ENCODE measurements at regions not wholly inside any gene's neighbourhood (a gene's known extent, or its start where the extent isn't known, plus 50 kb on each side); places are given as distances from the start of the nearest gene placed in this dataset.
A peak's percentile ranks its signal among the peaks of the same experiment; 100 is the strongest.

DNA sequence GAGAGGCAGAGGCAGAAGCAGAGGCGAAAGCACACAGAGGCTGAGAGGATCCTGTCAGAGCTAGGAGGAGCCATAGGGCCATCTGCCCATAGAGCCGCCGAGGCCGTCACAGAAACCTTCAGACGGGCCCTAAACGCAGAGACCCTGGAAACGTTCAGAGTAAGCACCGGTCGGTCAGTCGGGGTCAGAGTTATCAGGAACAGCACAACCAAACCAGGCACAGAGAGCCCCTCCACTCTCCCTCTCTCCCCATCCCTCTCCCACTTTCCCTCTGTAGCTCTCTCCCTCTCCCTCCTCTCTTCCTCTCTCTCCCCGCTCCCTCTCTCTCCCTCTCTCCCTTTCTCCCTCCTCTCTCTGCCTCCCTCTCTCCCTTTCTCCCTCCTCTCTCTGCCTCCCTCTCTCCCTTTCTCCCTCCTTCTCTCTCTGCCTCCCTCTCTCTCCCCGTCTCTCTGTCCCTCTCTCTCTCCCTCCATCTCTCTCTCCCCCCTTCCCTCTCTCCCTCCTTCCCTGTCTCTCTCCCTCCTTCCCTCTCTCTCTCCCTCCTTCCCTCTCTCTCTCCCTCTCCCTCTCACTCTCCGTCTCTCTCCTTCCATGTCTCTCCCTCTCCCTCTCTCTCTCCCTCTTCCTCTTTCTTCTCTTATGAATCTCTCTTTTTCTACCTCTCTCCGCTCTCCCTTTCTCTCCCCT is 138.9 kb downstream of the C16orf95 start:
- Histone ChIP-seq H3K9ac (no peak overlapping the region), H3K4me3 (no peak overlapping the region), H3K9me3 (ENCODE audit: low read depth) (no peaks in the 10 kb centered on the region), H3K27ac (no peak overlapping the region), H3K9me2 (ENCODE audit: insufficient read depth) (no peaks in the 10 kb centered on the region), H3K4me2 (ENCODE audit: unreplicated experiment) (no peak overlapping the region), H3K36me3 (ENCODE audit: low read depth) (no peaks in the 10 kb centered on the region), H4K20me1 (ENCODE audit: insufficient read depth) (no peaks in the 10 kb centered on the region), H3F3A (ENCODE audit: insufficient read depth) (no peaks in the 10 kb centered on the region), H3K27me3 (replicated peaks; ENCODE audit: insufficient read depth) (no peaks in the 10 kb centered on the region), H3K79me2 (ENCODE audit: insufficient read depth) (no peaks in the 10 kb centered on the region), H2AFZ (0 out of 2 replicates have a peak overlapping the region, but pooled peaks have one; percentile 1), H3K4me1 (ENCODE audit: insufficient read depth) (peaks cover 11% of the 10 kb centered on the region; the same call in 1 of the 2 replicates)
- in situ Hi-C loops (cut with MboI) = no loop called here
- DNase-seq = no peak
- WGBS, 2 experiments (ENCODE audit: low coverage in 1 of 2, low lambda C conversion rate in 2 of 2, missing lambda C conversion rate in 2 of 2) = 39 to 45% methylated on average over 10 to 14 of the region's 14 CpGs
- TF ChIP-seq EZH2phosphoT487 (IDR thresholded peaks at IDR 0.05; ENCODE audit: insufficient read depth, low read depth) = no peak

DNA sequence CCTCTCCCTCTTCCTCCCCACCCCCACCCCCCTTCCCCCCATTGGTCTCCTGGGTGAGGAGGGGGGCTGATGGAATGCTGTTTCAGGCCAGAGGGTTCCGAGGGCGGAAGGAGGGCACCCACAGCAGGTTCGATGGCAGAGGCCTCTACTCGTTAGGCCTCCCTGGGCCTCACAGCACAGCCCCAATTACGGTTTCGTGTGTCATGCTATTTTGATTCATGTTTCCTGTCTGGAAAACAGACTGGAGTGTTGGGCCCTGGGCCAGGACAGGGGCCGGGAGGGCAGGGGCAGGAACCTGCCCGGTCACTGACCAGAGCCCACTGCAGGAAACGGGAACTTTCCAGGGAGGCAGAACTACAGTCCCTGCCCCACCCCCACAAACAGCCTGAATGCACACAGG is 138.2 kb downstream of the C16orf95 start:
- DNase-seq = peak; percentile 43
- Histone ChIP-seq H3K9ac (no peak overlapping the region), H3K9me2 (ENCODE audit: insufficient read depth) (no peaks in the 10 kb centered on the region), H3K9me3 (ENCODE audit: low read depth) (no peaks in the 10 kb centered on the region), H3K4me2 (ENCODE audit: unreplicated experiment) (no peak overlapping the region), H3K36me3 (ENCODE audit: low read depth) (no peaks in the 10 kb centered on the region), H3K79me2 (ENCODE audit: insufficient read depth) (no peaks in the 10 kb centered on the region), H2AFZ (0 out of 2 replicates have a peak overlapping the region, but pooled peaks have one; percentile 1), H3K27ac (no peak overlapping the region), H3K4me3 (no peak overlapping the region), H3K27me3 (replicated peaks; ENCODE audit: insufficient read depth) (no peaks in the 10 kb centered on the region), H3F3A (ENCODE audit: insufficient read depth) (no peaks in the 10 kb centered on the region), H4K20me1 (ENCODE audit: insufficient read depth) (no peaks in the 10 kb centered on the region), H3K4me1 (ENCODE audit: insufficient read depth) (peaks cover 7% of the 10 kb centered on the region; the same call in 1 of the 2 replicates)
- WGBS, 2 experiments (ENCODE audit: low coverage in 1 of 2, low lambda C conversion rate in 2 of 2, missing lambda C conversion rate in 2 of 2) = 14 to 21% methylated on average over 9 of the region's 9 CpGs
- in situ Hi-C loops (cut with MboI) = no loop called here
- TF ChIP-seq EZH2 (IDR thresholded peaks at IDR 0.05; ENCODE audit: insufficient read depth, poor library complexity, severe bottlenecking) = no peak
- TF ChIP-seq EZH2phosphoT487 (IDR thresholded peaks at IDR 0.05; ENCODE audit: insufficient read depth, low read depth) = no peak

DNA sequence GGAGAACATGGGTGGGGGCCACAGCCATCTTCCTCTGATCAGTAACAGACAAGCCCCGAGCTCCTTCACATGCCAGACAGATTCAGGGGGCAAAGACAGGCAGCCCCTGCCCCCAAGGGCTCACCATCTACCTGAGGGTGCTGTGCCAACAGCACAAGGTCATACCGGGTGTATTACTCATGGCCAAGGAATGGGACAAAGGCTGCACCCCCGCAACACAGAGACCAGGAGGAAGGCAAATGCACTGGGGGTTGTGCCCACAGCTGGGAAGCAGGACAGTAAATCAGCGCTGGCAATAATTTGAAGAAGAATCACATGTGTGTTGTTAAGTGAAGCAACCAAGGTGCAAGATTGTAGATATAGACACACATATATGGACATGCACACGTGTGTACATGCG is 137.1 kb downstream of the C16orf95 start:
- no peak overlapping the region for H3K4me2 ChIP-seq (ENCODE audit: unreplicated experiment)
- H3F3A ChIP-seq (ENCODE audit: insufficient read depth) = no peaks in the 10 kb centered on the region
- 79 to 87% methylated on average over 6 of the region's 6 CpGs for WGBS, 2 experiments (ENCODE audit: low coverage in 1 of 2, low lambda C conversion rate in 2 of 2, missing lambda C conversion rate in 2 of 2)
- DNase-seq = no peak
- no peak overlapping the region for H3K4me3 ChIP-seq
- no peaks in the 10 kb centered on the region for H3K36me3 ChIP-seq (ENCODE audit: low read depth)
- H3K4me1 ChIP-seq (ENCODE audit: insufficient read depth) = peaks cover 7% of the 10 kb centered on the region; the same call in 1 of the 2 replicates
- H3K9ac ChIP-seq = no peak overlapping the region
- TF ChIP-seq EZH2phosphoT487 (IDR thresholded peaks at IDR 0.05; ENCODE audit: insufficient read depth, low read depth) (no peak), EZH2 (IDR thresholded peaks at IDR 0.05; ENCODE audit: insufficient read depth, poor library complexity, severe bottlenecking) (no peak)
- H3K27me3 ChIP-seq (replicated peaks; ENCODE audit: insufficient read depth) = no peaks in the 10 kb centered on the region
- H3K79me2 ChIP-seq (ENCODE audit: insufficient read depth) = no peaks in the 10 kb centered on the region
- no peaks in the 10 kb centered on the region for H3K9me3 ChIP-seq (ENCODE audit: low read depth)
- no peaks in the 10 kb centered on the region for H3K9me2 ChIP-seq (ENCODE audit: insufficient read depth)
- in situ Hi-C loops (cut with MboI) = no loop called here
- H4K20me1 ChIP-seq (ENCODE audit: insufficient read depth) = no peaks in the 10 kb centered on the region
- no peak overlapping the region for H3K27ac ChIP-seq
- H2AFZ ChIP-seq = no peak overlapping the region

DNA sequence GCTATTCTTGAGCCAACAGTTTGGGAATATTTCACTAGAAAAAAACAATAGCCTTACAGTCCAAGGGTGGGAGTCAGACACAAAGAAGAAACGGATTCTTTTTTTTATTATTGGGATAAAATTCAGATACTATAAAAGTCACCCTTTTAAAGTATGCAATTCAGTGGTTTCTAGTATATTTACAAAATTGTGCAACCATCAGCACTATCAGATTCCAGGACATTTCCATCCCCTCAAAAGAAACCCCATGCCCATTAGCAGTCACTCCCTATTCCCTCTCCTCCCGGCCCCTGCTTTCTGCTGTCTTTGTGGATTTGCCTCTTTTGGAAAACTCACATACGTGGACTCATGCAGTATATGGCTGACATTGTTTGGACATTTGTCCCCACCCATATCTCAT is 134.4 kb downstream of the C16orf95 start:
- Histone ChIP-seq H3K4me1 (ENCODE audit: insufficient read depth) (peaks cover 7% of the 10 kb centered on the region; the same call in 1 of the 2 replicates), H3K4me3 (no peak overlapping the region), H3K9me3 (ENCODE audit: low read depth) (no peaks in the 10 kb centered on the region), H3K9me2 (ENCODE audit: insufficient read depth) (no peaks in the 10 kb centered on the region), H2AFZ (no peak overlapping the region), H3K4me2 (ENCODE audit: unreplicated experiment) (no peak overlapping the region), H3K36me3 (ENCODE audit: low read depth) (no peaks in the 10 kb centered on the region), H3K27ac (no peak overlapping the region), H3K79me2 (ENCODE audit: insufficient read depth) (no peaks in the 10 kb centered on the region), H3K27me3 (replicated peaks; ENCODE audit: insufficient read depth) (no peaks in the 10 kb centered on the region), H3F3A (ENCODE audit: insufficient read depth) (no peaks in the 10 kb centered on the region; the same call in 1 of the 2 replicates), H4K20me1 (ENCODE audit: insufficient read depth) (no peaks in the 10 kb centered on the region), H3K9ac (no peak overlapping the region)
- no peak for DNase-seq
- in situ Hi-C loops (cut with MboI) = no loop called here
- WGBS, 2 experiments (ENCODE audit: low coverage in 1 of 2, low lambda C conversion rate in 2 of 2, missing lambda C conversion rate in 2 of 2) = 51 to 67% methylated on average over 3 of the region's 3 CpGs
- TF ChIP-seq EZH2 (IDR thresholded peaks at IDR 0.05; ENCODE audit: insufficient read depth, poor library complexity, severe bottlenecking) (no peak), EZH2phosphoT487 (IDR thresholded peaks at IDR 0.05; ENCODE audit: insufficient read depth, low read depth) (no peak)

Data from GM23248 (cell line).